Retinal pigment epithelial cell (primary cell): ENCODE measurements at regions not wholly inside any gene's neighbourhood (a gene's known extent, or its start where the extent isn't known, plus 50 kb on each side); places are given as distances from the start of the nearest gene placed in this dataset.

Experiments used
- DNase-seq: peaks from one replicate; pipeline ENCODE4 v3.0.0-alpha.2; 2010; ENCODE audit warnings: low read depth
- H3K4me3 ChIP-seq: 2 replicates; pipeline ENCODE4 v1.5.1; 2011; ENCODE audit warnings: mild to moderate bottlenecking, low read length, control low read depth, moderate library complexity
- CTCF ChIP-seq: conservative IDR thresholded peaks from 2 replicates; pipeline ENCODE4 v1.5.1; 2011; ENCODE audit warnings: low read depth, low read length, control low read depth, inconsistent platforms

- no peak for DNase-seq
- TF ChIP-seq CTCF: no peak
- no peak overlapping the region for H3K4me3 ChIP-seq
These were observed 1031.3 kb downstream of the C4orf33 start for GRCh38 chr4:130127297-130127696.

- no peak for TF ChIP-seq CTCF
- no peak for DNase-seq
- no peak overlapping the region for H3K4me3 ChIP-seq
These were observed 1035.6 kb downstream of the C4orf33 start for GRCh38 chr4:130131536-130131935.

- no peak for DNase-seq
- no peak for TF ChIP-seq CTCF
- H3K4me3 ChIP-seq: no peak overlapping the region
These were observed 1045.7 kb downstream of the C4orf33 start for GRCh38 chr4:130141651-130142050.

- no peak overlapping the region for H3K4me3 ChIP-seq
- DNase-seq: peak; percentile 16
- no peak for TF ChIP-seq CTCF
These were observed 1047.7 kb downstream of the C4orf33 start for GRCh38 chr4:130143656-130144055.

GRCh38 chr4:130146773-130147172 lies 1050.8 kb downstream of the C4orf33 start:
- no peak for DNase-seq
- no peak overlapping the region for H3K4me3 ChIP-seq
- TF ChIP-seq CTCF: no peak

GRCh38 chr4:130147641-130148040 lies 1051.7 kb downstream of the C4orf33 start:
- no peak for DNase-seq
- H3K4me3 ChIP-seq: no peak overlapping the region
- TF ChIP-seq CTCF: no peak

- TF ChIP-seq CTCF: no peak
These were observed 1058.9 kb downstream of the C4orf33 start for GRCh38 chr4:130154901-130155300.

More at GRCh38 chr4:130154901-130155300, 1058.9 kb downstream of the C4orf33 start:
- H3K4me3 ChIP-seq: no peak overlapping the region
- no peak for DNase-seq
